HG02870 (cell line): ENCODE measurements at regions not wholly inside any gene's neighbourhood (a gene's known extent, or its start where the extent isn't known, plus 50 kb on each side); places are given as distances from the start of the nearest gene placed in this dataset.

Experiments
- ATAC-seq: cut with Tn5 transposase; IDR thresholded peaks from one replicate; pipeline ENCODE4 v1.9.1; 2021; ENCODE audit warnings: mild to moderate bottlenecking, moderate library complexity; ENCODE audit not compliant: unreplicated experiment

DNA sequence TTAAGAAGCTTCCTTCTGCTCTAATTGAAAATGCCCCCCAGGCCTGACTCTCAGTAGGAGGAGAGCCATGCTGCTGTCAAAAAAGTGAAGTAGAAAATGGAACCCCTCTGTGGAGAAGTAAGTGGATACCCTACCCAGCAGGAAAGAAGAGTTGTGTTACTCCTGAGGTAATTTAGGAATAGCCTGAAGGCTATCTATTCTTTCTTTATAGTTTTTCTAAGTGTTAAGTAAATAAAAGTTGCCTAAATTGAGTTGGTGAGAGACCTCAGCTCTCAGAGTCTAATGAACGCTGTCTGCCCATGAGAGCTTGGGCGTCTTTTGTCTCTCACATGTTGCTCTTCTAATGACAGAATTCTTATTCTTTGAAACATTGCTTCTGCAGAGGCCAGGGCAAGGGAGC lies 116.2 kb downstream of the NSUN3 start:
- no peak for ATAC-seq

DNA sequence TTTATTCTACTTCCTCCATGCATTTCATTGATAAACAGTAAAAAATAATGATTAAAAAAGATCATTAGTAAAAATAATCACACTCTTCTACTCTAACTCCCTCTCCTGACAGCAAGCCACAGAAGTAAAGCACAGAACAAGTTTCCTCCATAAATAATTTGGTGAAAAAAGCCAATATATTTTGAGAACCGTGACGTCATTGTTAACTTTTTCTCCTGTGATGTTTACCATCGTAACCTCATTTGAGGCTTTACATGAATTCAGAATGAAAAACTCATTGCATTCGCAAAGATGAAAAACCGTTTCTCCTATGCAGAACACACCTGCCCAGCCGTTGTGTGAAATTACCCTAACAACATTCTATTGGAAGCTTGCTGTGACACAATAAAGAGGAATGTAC lies 120.7 kb downstream of the NSUN3 start:
- no peak for ATAC-seq

DNA sequence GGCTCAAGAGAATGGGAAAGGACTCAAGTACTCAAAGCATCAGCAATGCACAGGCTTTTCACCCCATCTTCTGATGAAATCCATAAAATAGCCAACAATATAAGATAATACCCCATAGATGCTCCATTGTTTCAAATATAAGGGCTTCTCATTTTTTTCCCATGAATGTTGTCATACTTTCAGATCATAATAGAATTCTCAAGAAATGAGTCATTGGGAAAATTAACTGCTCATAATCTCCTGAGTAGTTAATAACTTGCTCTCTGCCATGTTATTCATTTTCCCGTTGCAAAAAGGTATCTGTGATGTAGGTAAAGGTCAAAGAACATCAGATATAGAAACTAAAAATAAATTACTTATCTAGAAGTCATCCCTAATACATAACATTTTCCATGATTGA lies 121.9 kb downstream of the NSUN3 start:
- no peak for ATAC-seq

DNA sequence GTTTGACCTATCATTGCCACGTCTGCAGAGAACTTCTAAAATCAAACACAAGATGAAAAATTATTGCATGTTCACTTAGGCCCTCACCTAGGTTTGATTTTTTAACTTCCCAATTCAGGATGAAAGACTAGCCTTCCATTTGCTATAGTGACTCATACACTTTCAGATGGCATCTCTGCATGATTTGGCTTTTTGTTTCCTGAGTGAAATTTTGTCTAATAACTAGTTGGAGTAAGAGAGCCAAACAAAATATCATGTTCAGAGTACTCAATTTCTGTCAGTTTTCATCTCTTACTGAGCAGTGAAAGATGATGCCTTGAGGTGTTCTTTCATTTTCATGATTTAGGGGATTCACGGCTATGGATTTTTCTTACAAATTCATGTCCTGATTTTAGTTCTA lies 122.9 kb downstream of the NSUN3 start:
- no peak for ATAC-seq

DNA sequence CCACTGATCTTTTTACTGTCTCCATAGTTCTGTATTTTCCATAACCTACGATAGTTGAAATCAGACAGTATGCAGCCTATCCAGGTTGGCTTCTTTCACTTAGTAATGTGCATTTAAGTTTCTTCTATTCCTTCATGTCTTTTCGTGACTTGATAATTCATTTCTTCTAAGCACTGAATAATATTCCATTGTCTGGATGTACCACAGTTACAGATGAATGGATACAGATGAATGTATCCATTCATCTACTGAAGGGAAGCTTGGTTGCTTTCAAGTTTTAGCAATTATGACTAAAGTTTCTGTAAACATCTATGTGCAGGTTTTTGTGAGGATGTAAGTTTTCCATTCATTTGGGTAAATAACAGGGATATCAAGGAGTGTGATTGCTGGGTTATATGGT lies 124.8 kb downstream of the NSUN3 start:
- ATAC-seq: no peak

DNA sequence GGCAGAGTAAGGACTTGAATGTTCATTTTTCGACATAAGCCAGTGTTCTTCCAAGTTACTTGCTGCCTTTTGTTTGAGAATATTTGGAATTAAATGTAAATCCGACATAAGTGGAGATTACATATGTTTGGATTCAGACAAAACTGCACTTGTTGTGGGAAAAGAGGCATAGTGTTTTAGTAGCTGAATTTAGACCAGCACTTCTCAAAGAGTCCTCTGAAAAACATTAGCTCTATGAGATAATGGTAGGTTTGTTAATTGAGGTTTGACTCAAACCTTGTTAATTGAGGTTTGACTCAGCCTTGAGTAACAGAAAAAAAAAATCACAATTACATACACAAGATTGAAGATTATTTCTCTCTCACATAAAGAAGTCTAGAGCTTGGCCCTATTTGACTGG lies 132.5 kb downstream of the NSUN3 start:
- ATAC-seq: no peak

DNA sequence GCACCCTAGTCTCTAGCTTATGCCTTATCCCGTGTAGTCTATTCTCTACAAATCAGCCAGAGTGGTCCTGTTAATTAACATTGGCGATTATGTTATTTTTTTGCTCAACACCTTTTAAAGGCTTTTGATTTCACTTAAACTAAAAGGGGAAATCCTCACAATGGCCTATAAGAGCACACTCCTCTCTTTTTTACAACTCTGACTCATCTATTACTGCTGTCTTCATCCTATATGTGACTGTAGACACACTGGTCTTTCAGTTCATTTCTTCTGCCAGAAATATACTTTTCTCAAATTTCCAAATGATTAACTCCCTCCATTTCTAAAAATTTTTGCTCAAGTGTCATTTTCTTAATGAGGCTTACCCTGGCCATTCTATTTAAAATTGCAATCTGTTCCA lies 143.4 kb downstream of the NSUN3 start:
- ATAC-seq: no peak

DNA sequence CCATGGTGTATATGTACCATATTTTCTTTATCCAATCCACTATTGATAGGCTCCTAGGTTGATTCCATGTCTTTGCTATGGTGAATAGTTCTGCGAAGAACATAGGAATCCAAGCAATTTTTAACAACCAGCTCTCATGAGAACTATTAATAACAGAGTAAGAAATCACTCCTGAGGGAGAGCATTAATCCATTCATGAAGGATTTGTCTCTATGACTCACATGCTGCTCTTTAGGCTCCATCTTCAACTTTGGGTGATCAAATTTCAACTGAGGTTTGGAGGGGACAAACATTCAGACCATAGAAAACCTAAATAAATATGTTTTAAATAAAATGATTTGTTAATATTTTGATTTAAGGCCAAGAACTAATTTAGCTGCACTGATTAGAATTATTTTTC lies 147.4 kb downstream of the NSUN3 start:
- no peak for ATAC-seq

DNA sequence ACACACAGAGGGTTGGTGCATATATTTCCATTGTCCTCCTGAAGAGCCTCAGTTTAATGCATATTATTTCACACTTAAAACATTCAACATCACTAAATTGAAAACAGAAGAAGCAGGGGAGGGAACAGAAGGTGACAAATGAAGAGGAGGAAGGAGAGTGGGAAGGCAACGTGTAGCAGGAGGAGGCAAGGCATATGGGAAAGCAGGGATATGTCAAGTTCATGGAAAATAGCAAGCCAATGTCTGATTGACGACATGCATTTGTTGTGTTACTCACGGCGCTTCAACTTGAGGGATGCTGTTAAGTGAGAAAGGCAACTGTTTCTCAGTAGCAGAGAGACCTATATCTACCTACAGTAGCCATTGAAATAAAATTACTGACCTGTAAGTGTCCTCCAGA lies 154.5 kb downstream of the NSUN3 start:
- ATAC-seq: no peak

DNA sequence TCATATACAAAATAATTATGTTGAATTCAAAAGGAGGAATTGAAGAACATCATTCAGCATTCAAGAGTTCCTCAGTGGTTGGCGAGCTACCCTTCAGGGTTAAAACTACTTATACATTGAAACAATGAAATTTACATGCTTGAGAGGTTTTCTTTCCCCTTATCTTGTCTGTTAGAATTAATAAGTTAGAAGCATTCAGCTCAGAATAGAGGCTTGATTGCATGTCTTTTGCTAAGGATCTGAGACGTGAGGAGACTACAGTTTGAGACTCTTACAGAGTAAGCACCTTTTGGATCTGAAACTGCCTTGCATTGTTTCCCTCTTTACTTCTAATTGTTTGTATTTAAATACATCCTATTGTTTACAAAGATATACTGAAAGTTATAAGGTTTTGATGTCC lies 157.6 kb downstream of the NSUN3 start:
- no peak for ATAC-seq

DNA sequence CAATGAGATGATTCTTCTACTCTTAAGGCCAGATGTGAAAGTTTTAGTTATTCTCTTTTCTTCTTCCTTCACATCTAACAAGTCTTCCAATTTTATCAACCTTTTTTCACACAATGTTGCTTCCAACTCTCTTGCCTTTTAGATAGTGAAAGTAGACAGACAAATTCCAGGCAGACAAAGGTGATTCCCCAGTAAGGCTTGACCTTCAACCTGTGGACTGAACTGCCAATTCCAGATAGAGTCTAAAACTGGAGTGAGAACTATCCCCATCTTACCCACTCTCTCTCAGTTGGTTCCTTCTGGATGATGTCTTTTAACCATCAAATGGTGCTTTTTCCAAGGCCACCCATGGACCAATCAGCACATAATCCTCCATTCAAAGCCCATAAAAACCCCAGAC lies 159.0 kb downstream of the NSUN3 start:
- no peak for ATAC-seq

DNA sequence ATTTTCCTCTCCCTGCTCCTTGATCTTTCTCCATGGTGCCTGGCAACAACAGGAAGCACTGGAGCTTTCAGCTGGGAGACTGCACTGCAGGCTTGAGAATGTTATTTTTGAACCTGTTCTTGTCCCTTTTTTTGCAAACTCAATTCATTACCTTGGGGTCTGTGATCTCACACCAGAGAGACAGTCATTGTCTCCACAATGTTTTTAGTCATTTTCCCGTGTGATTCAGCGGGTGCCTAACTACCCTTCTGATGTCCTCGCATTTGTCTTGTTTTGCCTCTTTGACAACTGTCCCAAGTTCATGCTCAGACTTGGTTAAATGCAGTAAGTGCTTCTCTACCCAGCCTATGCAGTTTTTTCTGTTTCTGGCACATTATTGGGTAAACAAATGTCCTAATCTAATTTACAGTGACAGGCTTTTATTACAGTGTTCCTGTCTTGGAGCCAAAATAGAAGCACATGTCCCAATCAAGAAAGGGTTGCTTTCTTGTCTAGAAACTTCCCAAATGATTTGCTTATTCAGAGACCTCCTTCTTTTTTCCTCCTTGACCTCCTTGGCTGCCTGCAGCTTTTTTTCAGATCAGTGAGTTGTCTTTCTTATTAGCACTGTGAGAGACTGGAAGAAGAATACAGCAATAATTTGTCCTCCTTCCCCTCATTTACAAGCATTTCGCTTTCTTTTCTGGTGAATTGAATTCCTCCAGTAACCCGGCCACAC lies 162.4 kb downstream of the NSUN3 start:
- ATAC-seq: no peak

DNA sequence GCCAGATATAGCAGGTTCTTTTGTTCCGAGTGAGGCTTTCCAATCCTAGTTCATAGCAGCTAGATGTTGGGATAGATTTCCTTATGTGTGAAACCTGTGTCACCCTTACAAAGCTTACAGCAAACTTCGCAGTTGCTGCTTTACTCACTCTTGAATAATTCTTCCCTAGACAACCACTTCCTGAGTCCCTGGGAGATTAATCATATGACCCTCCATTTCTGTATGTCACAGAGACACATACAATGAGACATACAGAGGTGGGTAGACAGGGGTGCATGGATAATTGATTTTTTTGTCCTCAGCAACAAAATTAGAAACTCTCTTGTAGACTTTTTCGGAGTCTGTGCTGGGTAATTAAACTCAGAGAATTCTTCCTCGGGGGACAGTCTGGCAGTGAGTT lies 163.2 kb downstream of the NSUN3 start:
- no peak for ATAC-seq

DNA sequence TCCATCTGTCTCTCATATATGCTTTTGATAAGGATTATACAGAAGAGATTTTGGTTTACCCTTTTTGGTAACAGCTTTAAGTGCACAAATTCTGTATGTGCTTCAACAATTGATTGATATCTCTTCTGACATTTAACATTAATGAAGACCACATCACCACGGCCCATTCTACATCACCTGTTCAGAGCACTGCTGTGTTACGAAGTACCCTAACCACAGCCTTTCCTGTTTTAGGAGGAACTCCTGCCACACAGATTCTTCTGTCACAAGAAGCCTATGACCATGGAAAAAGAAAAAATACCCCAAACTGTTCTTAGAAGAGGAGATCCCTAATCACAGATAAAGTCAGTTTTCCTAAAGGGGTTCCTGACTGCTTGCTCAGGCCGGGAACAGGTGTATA lies 170.1 kb downstream of the NSUN3 start:
- ATAC-seq: no peak

DNA sequence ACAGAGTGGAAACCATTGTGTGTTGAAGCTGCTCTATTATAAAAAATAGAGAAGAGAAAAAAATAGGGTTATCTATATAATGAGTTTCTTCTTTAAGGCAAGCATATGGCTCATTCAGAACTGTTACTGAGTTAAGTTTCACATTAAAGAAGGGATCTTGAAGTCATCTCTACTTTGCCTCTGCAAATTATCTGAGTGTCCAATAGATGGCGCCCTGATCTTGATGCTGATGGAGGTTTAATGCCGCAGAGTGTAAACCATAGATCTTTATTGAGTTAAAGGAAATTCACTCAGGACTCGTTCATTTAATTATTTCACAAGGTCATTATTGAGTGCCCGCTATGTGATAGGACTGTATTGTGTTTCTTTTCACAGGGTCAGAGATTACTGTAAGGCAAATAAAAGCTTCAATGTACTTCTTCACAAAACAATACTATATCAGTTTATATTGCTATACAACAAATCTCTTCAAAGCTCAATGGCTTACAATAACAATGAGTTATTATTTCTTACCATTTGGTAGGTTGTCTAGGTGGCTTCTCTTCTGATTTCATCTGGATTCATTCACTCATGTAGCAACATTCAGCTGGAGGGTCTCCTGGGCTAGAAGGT lies 171.4 kb downstream of the NSUN3 start:
- no peak for ATAC-seq

DNA sequence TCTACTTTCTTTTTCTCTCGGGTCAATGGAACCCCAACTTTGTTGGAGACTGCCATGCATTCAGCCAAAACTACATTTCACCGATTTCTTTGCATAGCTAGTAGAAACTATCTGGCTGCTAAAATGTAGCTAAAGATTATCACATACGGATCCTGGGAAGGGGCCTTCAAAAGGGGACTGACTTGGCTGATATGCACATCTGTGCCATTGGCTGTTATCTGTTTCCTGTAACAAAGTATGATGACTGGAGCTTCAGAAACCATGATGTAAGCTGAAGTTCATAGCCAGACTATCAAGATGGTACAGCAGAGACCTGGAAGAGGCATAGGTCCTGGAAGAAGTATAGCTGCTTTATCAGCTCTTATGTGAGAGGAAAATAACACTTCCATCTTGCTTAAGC lies 179.1 kb downstream of the NSUN3 start:
- ATAC-seq: no peak

DNA sequence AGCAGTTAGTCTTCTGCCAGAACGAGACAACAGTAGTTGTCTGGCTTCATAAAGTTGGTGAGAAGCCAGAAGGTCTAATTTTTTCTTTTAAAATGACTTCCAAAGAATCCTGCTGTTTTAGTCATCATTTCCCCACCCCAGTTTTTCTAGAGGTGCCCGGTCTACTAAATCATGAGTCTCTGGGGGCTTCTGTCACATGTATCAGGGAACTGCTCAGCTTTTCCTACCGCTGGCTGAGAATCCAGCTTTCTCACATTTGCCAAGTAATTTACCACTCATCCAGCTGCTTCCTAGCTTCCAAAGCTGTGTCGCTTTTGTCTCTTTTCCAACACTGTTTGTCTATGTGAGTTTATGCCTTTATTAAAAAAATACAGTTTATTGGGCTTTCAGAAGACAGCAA lies 183.3 kb downstream of the NSUN3 start:
- ATAC-seq: no peak

DNA sequence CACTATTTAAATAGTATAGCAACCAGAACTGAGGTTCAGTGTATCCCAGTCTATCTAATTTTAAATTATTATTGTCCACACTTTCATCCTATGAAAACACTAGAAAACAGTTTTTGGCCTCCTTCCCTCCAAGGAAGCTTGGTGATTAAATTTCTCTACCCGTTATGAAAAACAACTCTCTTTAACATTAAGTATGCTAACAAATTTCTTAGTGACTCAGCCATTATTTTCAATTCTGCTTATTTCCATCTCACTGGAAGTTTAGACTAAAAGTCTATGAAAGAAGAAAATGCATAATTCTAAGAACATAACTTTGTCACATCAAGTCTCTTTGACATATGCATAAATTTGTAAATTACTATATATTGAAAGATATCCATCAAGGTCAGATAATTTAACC lies 185.2 kb downstream of the NSUN3 start:
- ATAC-seq: no peak

DNA sequence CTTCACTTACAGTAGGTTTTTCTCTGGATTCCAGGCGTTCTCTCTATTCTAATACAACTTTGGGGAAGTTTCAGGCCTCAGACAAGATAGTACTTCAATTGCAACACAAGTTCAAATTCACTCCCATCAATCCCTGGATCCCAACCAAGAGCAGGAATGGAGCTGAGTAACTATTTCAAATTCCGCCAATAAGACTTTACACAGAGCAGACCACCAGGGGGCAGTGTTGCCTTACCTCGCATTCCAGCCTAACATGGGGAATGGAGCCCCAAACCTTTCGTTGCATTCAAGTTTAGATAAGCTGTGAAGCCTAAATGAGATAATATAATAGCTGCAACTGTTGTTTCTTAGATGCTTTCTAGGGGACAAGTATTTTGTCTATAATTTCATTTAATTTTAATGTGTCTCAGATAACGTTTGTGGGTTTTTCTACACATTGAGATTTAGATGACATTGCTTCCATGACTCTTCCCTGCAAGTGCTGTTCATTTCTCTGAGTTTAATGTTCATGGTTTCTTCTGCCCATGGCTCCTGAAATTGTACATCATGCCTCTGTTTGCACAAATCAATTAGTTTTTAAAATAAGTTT lies 186.7 kb downstream of the NSUN3 start:
- ATAC-seq: peak; percentile 87

DNA sequence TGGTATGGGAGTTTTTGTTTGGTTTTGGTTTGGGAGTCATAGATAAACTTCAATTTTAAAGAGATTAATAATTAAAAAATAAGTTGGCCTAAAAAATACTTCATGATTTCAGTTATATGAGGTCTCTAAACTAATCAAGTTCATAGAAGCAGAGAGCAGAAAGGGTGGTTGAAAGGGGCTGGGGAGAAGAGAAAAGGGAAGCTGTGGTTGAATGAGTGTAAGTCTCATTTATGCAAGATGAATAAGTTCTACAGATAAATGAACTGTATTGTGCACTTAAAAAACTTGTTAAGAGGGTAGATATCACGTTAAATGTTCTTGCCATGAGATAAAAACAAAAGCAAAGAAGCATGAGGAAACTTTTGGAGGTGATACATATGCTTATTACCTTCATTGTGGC lies 188.7 kb downstream of the NSUN3 start:
- no peak for ATAC-seq

DNA sequence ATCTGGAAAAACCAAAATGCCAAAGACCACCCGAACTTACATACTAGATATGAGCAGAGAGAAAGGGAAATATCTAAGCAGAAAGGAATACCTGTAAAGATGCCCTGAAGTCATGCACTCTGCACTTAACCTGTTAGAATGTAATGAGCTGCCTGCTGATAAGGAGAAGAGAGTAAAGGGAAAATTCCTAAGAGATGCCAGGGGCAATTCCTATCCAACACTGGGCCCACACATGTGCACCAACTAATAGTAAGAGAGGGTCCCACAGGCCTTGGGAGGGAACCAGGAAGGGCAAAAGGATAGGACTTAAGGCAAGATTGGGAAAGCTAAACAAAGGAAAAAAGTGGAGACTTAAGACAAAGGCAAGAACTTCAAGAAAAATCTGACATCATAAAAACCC lies 189.5 kb downstream of the NSUN3 start:
- ATAC-seq: no peak

DNA sequence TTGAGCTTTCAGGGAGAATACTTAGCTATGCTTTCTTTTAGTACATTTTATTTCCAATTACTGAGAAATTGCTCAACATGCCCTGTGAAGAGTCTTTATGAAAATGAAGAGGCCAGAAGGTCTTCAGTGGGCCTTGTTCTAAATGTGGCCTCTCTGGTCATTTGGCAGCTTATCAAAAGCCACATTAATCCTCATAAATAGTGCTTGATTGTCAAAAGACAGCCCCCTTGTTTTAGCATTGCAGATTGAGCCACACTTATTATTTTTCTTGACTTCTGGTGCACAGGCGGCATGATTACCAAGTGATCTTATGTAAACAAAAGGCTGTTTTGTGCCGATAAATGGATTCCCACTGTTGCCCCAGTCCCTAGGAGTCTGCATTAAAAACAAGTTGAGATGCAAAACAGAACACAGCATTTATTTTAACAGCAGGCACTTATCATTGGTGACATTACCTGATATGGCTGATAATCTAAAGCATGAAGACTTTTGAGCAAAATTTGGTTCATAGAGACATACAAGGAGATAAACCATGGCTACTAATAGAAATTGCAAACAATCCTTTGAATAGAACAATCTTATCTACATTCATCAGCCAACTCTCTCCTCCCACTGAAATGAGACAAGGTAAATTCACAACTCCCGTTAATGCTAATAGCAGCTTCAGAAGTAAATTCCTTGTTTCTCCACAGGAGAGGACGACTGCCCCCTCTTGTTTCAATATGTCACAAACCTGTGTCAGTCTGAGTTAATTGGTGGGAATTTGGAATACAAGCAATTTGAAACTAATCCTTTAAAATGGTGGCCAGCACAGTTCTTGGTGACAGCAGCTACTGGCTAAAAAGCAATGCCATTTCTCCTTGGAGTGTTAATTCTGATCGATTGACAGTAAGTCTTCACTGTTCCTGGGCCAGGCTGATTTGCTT lies 194.3 kb downstream of the NSUN3 start:
- no peak for ATAC-seq
